Neural cell (in vitro differentiated cells): ENCODE measurements at regions not wholly inside any gene's neighbourhood (a gene's known extent, or its start where the extent isn't known, plus 50 kb on each side); places are given as distances from the start of the nearest gene placed in this dataset.

ENCODE experiments used
- H2AFZ ChIP-seq: fragments of 200-600, 300-800 bp; sonication (generic), shearing (Covaris generic); 2 replicates; pipeline ENCODE4 v1.6.0; 2014; ENCODE audit warnings: low read depth, mild to moderate bottlenecking, antibody characterized with exemption, low read length, moderate library complexity
- H3F3A ChIP-seq: fragments of 200-600 bp; shearing (Covaris generic); 2 replicates; pipeline ENCODE4 v1.6.1; 2016; ENCODE audit warnings: mild to moderate bottlenecking, moderate library complexity, mixed read lengths, antibody characterized with exemption, low read length; ENCODE audit not compliant: insufficient read depth, poor library complexity, severe bottlenecking
- H3K27ac ChIP-seq: fragments of 200-600, 300-800 bp; sonication (generic), shearing (Covaris generic); 2 replicates; pipeline ENCODE4 v1.5.1; 2014; ENCODE audit warnings: mild to moderate bottlenecking, low read length, moderate library complexity
- H3K27me3 ChIP-seq: fragments of 300-800, 200-600 bp; sonication (generic), shearing (Covaris generic); 2 replicates; pipeline ENCODE4 v1.6.0; 2014; ENCODE audit warnings: mild to moderate bottlenecking, low read depth, low read length, moderate library complexity; ENCODE audit not compliant: insufficient read depth
- H3K36me3 ChIP-seq: fragments of 300-800, 200-600 bp; sonication (generic), shearing (Covaris generic); 2 replicates; pipeline ENCODE4 v1.5.1; 2014; ENCODE audit warnings: mild to moderate bottlenecking, antibody characterized with exemption, low read length, moderate library complexity; ENCODE audit not compliant: insufficient read depth
- H3K4me2 ChIP-seq: fragments of 300-800, 200-600 bp; sonication (generic), shearing (Covaris generic); 2 replicates; pipeline ENCODE4 v1.6.0; 2014; ENCODE audit warnings: mild to moderate bottlenecking, low read length
- H3K4me3 ChIP-seq: fragments of 300-800, 200-600 bp; sonication (generic), shearing (Covaris generic); 2 replicates; pipeline ENCODE4 v1.5.1; 2014; ENCODE audit warnings: mild to moderate bottlenecking, low read length, moderate library complexity
- H3K79me2 ChIP-seq: fragments of 200-600 bp; shearing (Covaris generic); replicated peaks from 2 replicates; pipeline ENCODE4 v1.6.0; 2014; ENCODE audit warnings: mild to moderate bottlenecking, low read length, moderate library complexity; ENCODE audit not compliant: insufficient read depth
- H3K9ac ChIP-seq: fragments of 300-800, 200-600 bp; sonication (generic), shearing (Covaris generic); 2 replicates; pipeline ENCODE4 v1.6.1; 2016; ENCODE audit warnings: mild to moderate bottlenecking, low read length, mixed read lengths
- H3K9me2 ChIP-seq: fragments of 200-600 bp; shearing (Covaris generic); 2 replicates; pipeline ENCODE4 v1.6.1; 2016; ENCODE audit warnings: mild to moderate bottlenecking, low read length, mixed read lengths; ENCODE audit not compliant: insufficient read depth
- H3K9me3 ChIP-seq: fragments of 200-600, 300-800 bp; sonication (generic), shearing (Covaris generic); 2 replicates; pipeline ENCODE4 v1.6.1; 2016; ENCODE audit warnings: mild to moderate bottlenecking, mixed run types, low read length, moderate library complexity, mixed read lengths
- H4K20me1 ChIP-seq: fragments of 200-600 bp; shearing (Covaris generic); 2 replicates; pipeline ENCODE4 v1.6.1; 2016; ENCODE audit warnings: mild to moderate bottlenecking, mixed run types; ENCODE audit not compliant: insufficient read depth
- CTCF ChIP-seq: fragments of 450-650 bp; IDR thresholded peaks from 2 replicates; pipeline ENCODE4 v1.5.1; 2014; ENCODE audit warnings: antibody characterized with exemption, mild to moderate bottlenecking, moderate library complexity; ENCODE audit not compliant: poor library complexity, severe bottlenecking
- EP300 ChIP-seq: fragments of 450-650 bp; conservative IDR thresholded peaks from 2 replicates; pipeline ENCODE4 v1.6.1; 2014; ENCODE audit warnings: antibody characterized with exemption, mild to moderate bottlenecking, moderate library complexity; ENCODE audit not compliant: poor library complexity, severe bottlenecking
- EZH2 ChIP-seq: fragments of 200-600, 300-800 bp; shearing (Covaris generic), sonication (generic); IDR thresholded peaks from 2 replicates; pipeline ENCODE4 v1.6.1; 2014; ENCODE audit warnings: antibody characterized with exemption, low read length, borderline replicate concordance, mild to moderate bottlenecking; ENCODE audit not compliant: insufficient read depth, poor library complexity, severe bottlenecking
- MXI1 ChIP-seq: fragments of 450-650 bp; conservative IDR thresholded peaks from 2 replicates; pipeline ENCODE4 v1.6.1; 2014; ENCODE audit warnings: antibody characterized with exemption, mild to moderate bottlenecking; ENCODE audit not compliant: poor library complexity, severe bottlenecking
- POLR2AphosphoS5 ChIP-seq: IDR thresholded peaks from 2 replicates; pipeline ENCODE4 v1.6.1; 2012
- RAD21 ChIP-seq: fragments of 450-650 bp; conservative IDR thresholded peaks from 2 replicates; pipeline ENCODE4 v1.6.1; 2014; ENCODE audit warnings: antibody characterized with exemption, mild to moderate bottlenecking, moderate library complexity
- SMC3 ChIP-seq: fragments of 450-650 bp; conservative IDR thresholded peaks from 2 replicates; pipeline ENCODE4 v1.6.1; 2014; ENCODE audit warnings: antibody characterized with exemption, mild to moderate bottlenecking, moderate library complexity; ENCODE audit not compliant: poor library complexity
- TAF1 ChIP-seq: IDR thresholded peaks from 2 replicates; pipeline ENCODE4 v1.6.1; 2012; ENCODE audit warnings: low read depth
- TF ChIP-seq, protein P1 (sequence below): IDR thresholded peaks from 2 replicates; pipeline ENCODE4 v1.6.1; 2012; ENCODE audit warnings: borderline replicate concordance

DNA sequence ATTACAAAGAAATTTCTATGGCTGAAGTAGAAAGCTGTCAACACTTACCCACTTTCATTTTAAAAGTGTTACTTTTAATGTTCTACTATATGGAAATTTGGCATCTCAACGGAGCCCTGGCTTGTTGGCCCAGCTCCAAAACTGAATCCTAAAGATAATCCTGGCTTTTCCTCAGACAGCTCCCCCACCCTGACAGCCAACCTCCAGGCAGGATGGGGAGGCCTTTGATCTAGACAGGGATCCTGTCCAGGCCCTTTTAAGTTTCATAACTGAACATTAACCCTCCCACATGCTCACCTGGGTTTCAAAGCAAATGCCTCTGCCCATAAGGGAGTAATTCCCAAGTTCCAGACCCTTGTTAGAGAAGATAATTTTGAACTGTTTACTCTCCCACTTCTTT lies 99.3 kb upstream of the RALGPS2 start:
- Histone ChIP-seq H4K20me1 (no peaks in the 10 kb centered on the region), H3K9ac (no peak overlapping the region), H2AFZ (no peak overlapping the region), H3K4me2 (no peak overlapping the region), H3K9me3 (no peaks in the 10 kb centered on the region), H3K79me2 (no peaks in the 10 kb centered on the region), H3K27me3 (no peaks in the 10 kb centered on the region), H3K27ac (no peak overlapping the region), H3F3A (no peaks in the 10 kb centered on the region), H3K36me3 (no peaks in the 10 kb centered on the region), H3K4me3 (no peak overlapping the region), H3K9me2 (no peaks in the 10 kb centered on the region)
- TF ChIP-seq SMC3 = no peak
- no peak for TF ChIP-seq CTCF
- TF ChIP-seq POLR2AphosphoS5 = no peak
- TF ChIP-seq, protein P1, sequence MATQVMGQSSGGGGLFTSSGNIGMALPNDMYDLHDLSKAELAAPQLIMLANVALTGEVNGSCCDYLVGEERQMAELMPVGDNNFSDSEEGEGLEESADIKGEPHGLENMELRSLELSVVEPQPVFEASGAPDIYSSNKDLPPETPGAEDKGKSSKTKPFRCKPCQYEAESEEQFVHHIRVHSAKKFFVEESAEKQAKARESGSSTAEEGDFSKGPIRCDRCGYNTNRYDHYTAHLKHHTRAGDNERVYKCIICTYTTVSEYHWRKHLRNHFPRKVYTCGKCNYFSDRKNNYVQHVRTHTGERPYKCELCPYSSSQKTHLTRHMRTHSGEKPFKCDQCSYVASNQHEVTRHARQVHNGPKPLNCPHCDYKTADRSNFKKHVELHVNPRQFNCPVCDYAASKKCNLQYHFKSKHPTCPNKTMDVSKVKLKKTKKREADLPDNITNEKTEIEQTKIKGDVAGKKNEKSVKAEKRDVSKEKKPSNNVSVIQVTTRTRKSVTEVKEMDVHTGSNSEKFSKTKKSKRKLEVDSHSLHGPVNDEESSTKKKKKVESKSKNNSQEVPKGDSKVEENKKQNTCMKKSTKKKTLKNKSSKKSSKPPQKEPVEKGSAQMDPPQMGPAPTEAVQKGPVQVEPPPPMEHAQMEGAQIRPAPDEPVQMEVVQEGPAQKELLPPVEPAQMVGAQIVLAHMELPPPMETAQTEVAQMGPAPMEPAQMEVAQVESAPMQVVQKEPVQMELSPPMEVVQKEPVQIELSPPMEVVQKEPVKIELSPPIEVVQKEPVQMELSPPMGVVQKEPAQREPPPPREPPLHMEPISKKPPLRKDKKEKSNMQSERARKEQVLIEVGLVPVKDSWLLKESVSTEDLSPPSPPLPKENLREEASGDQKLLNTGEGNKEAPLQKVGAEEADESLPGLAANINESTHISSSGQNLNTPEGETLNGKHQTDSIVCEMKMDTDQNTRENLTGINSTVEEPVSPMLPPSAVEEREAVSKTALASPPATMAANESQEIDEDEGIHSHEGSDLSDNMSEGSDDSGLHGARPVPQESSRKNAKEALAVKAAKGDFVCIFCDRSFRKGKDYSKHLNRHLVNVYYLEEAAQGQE = no peak
- TF ChIP-seq TAF1 = no peak
- TF ChIP-seq EP300 = no peak
- TF ChIP-seq RAD21 = no peak
- no peak for TF ChIP-seq MXI1
- no peak for TF ChIP-seq EZH2

- no peaks in the 10 kb centered on the region for H3K9me2 ChIP-seq
- no peaks in the 10 kb centered on the region for H3F3A ChIP-seq
- no peaks in the 10 kb centered on the region for H3K27me3 ChIP-seq
- no peaks in the 10 kb centered on the region for H3K79me2 ChIP-seq
- TF ChIP-seq, protein P1 = no peak
- TF ChIP-seq TAF1 = no peak
- TF ChIP-seq RAD21 = no peak
- no peak for TF ChIP-seq EZH2
- no peak for TF ChIP-seq CTCF
- TF ChIP-seq MXI1 = no peak
- TF ChIP-seq POLR2AphosphoS5 = no peak
- no peak for TF ChIP-seq SMC3
- TF ChIP-seq EP300 = no peak
- no peak overlapping the region for H2AFZ ChIP-seq
- H3K9ac ChIP-seq = no peak overlapping the region
- no peak overlapping the region for H3K4me3 ChIP-seq
- no peaks in the 10 kb centered on the region for H4K20me1 ChIP-seq
- H3K36me3 ChIP-seq = no peaks in the 10 kb centered on the region
- no peaks in the 10 kb centered on the region for H3K9me3 ChIP-seq
- no peak overlapping the region for H3K4me2 ChIP-seq
- no peak overlapping the region for H3K27ac ChIP-seq
Observed at GRCh38 chr1:178627037-178627436, 98.0 kb upstream of the RALGPS2 start.
